ENCODE measurements at regions not wholly inside any gene's neighbourhood (a gene's known extent, or its start where the extent isn't known, plus 50 kb on each side); places are given as distances from the start of the nearest gene placed in this dataset.
"Not testable (repeated sequence)": the region's sequence is repeated elsewhere in the genome, so short reads cannot be mapped to it uniquely, and the experiment has no call there.

GRCh38 chr5:112534067-112534583, 115.0 kb upstream of the EPB41L4A start:
- DNase-seq: no peak

- no peak for DNase-seq
Observed at GRCh38 chr5:112534611-112535255, 115.7 kb upstream of the EPB41L4A start.

- DNase-seq: no peak
Observed at GRCh38 chr5:112535356-112535755, 116.3 kb upstream of the EPB41L4A start.

GRCh38 chr5:112544558-112544957, 125.5 kb upstream of the EPB41L4A start:
- not testable (repeated sequence) for DNase-seq

GRCh38 chr5:112546946-112547592, 128.0 kb upstream of the EPB41L4A start:
- peak in 1 of 14 donors; percentile 60 for DNase-seq

- DNase-seq: no peak
Observed at GRCh38 chr5:112548246-112548881, 129.3 kb upstream of the EPB41L4A start.

GRCh38 chr5:112549127-112549526, 130.1 kb upstream of the EPB41L4A start:
- no peak for DNase-seq

GRCh38 chr5:112549605-112550166, 130.6 kb upstream of the EPB41L4A start:
- no peak for DNase-seq

- DNase-seq: peak in 2 of 14 donors; percentile 43 to 54
Observed at GRCh38 chr5:112551419-112552032, 132.4 kb upstream of the EPB41L4A start.

- peak in 1 of 14 donors; percentile 15 for DNase-seq
Observed at GRCh38 chr5:112552216-112552615, 133.1 kb upstream of the EPB41L4A start.

- no peak for DNase-seq
Observed at GRCh38 chr5:112552791-112553190, 133.7 kb upstream of the EPB41L4A start.

- peak in 4 of 14 donors; percentile 4 to 25 (median 15) for DNase-seq
Observed at GRCh38 chr5:112554101-112554977, 135.3 kb upstream of the EPB41L4A start.

- no peak for DNase-seq
Observed at GRCh38 chr5:112555197-112555596, 136.1 kb upstream of the EPB41L4A start.

GRCh38 chr5:112555691-112556090, 136.6 kb upstream of the EPB41L4A start:
- DNase-seq: no peak

- not testable (repeated sequence) for DNase-seq
Observed at GRCh38 chr5:112559501-112559900, 140.4 kb upstream of the EPB41L4A start.

GRCh38 chr5:112560371-112560770, 141.3 kb upstream of the EPB41L4A start:
- no peak for DNase-seq

GRCh38 chr5:112563169-112563826, 144.2 kb upstream of the EPB41L4A start:
- no peak for DNase-seq

GRCh38 chr5:112566251-112566650, 147.2 kb upstream of the EPB41L4A start:
- no peak for DNase-seq

GRCh38 chr5:112569596-112569995, 150.5 kb upstream of the EPB41L4A start:
- DNase-seq: no peak

- DNase-seq: no peak
Observed at GRCh38 chr5:112570708-112571444, 151.8 kb upstream of the EPB41L4A start.
